ENCODE measurements at regions not wholly inside any gene's neighbourhood (a gene's known extent, or its start where the extent isn't known, plus 50 kb on each side); places are given as distances from the start of the nearest gene placed in this dataset.

DNA sequence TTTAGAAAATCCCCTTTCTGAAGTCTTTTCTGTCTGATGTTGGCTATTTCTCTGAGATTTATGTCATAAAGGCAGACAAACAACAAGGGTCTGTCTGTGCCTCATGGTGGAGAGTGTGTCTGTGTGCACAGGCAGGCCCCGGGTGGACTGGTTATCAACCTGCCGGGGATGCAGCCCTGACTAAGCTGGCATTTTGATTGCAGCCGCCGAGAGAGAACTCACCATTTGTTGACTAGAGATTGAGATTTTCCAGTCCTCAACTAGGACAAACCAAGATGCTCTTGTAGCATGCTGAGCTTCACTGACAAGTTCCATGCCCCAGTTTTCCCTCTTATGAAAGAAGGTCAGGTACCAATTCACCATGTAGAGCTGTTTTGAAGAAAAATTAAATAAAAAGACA, 363.6 kb upstream of the CNR1 start:
- POLR2A ChIA-PET (ENCODE audit: unreplicated experiment): no interaction called here
- Histone ChIP-seq H3F3A (ENCODE audit: insufficient read depth, low read depth) (no peaks in the 10 kb centered on the region), H3K27me3 (ENCODE audit: insufficient read depth, low read depth) (peaks cover 22% of the 10 kb centered on the region), H3K9me2 (ENCODE audit: insufficient read depth) (no peaks in the 10 kb centered on the region), H4K20me1 (ENCODE audit: insufficient read depth) (no peaks in the 10 kb centered on the region), H3K4me3 (no peak overlapping the region), H2AFZ (no peak overlapping the region), H3K4me1 (replicated peaks; ENCODE audit: insufficient read depth) (no peaks in the 10 kb centered on the region), H3K4me2 (no peak overlapping the region), H3K9me3 (ENCODE audit: insufficient read depth, low read depth) (no peaks in the 10 kb centered on the region), H3K27ac (no peak overlapping the region), H3K79me2 (ENCODE audit: low read depth) (no peaks in the 10 kb centered on the region), H3K36me3 (ENCODE audit: low read depth) (no peaks in the 10 kb centered on the region)
- no TSS peak for BruUV-seq (replicated peaks)
- no peak for DNase-seq
- CTCF ChIA-PET: no interaction called here
- intact Hi-C loops (cut with micrococcal nuclease; ENCODE audit: unreplicated experiment): no loop called here
- TF ChIP-seq, protein P1, sequence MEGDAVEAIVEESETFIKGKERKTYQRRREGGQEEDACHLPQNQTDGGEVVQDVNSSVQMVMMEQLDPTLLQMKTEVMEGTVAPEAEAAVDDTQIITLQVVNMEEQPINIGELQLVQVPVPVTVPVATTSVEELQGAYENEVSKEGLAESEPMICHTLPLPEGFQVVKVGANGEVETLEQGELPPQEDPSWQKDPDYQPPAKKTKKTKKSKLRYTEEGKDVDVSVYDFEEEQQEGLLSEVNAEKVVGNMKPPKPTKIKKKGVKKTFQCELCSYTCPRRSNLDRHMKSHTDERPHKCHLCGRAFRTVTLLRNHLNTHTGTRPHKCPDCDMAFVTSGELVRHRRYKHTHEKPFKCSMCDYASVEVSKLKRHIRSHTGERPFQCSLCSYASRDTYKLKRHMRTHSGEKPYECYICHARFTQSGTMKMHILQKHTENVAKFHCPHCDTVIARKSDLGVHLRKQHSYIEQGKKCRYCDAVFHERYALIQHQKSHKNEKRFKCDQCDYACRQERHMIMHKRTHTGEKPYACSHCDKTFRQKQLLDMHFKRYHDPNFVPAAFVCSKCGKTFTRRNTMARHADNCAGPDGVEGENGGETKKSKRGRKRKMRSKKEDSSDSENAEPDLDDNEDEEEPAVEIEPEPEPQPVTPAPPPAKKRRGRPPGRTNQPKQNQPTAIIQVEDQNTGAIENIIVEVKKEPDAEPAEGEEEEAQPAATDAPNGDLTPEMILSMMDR (conservative IDR thresholded peaks at IDR 0.05): no peak
- no peak for TF ChIP-seq EZH2 (IDR thresholded peaks at IDR 0.05; ENCODE audit: low read depth)

DNA sequence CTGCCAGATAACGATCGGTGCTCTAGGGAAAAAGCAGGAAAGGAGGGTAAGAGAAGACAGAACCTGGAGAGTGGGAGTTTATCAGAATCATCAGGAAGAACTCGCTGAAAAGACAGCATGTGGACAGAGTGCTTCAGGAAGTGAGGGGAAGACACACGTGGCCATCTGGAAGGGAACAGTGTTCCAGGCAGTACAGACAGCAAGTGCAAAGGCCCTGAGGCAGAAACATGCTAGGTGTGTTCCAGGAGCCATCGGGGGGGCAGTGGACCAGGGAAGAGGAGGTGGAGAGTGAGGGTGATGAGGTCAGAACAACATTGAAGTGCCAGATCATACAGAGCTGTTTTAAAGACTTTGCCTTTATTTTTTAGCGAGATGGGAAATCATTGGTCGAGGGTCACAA, 354.3 kb upstream of the CNR1 start:
- no peak for TF ChIP-seq EZH2 (IDR thresholded peaks at IDR 0.05; ENCODE audit: low read depth)
- TF ChIP-seq, protein P1 (conservative IDR thresholded peaks at IDR 0.05): no peak
- Histone ChIP-seq H3K4me1 (replicated peaks; ENCODE audit: insufficient read depth) (no peaks in the 10 kb centered on the region), H2AFZ (no peak overlapping the region), H4K20me1 (ENCODE audit: insufficient read depth) (no peaks in the 10 kb centered on the region), H3K9me3 (ENCODE audit: insufficient read depth, low read depth) (no peaks in the 10 kb centered on the region), H3K36me3 (ENCODE audit: low read depth) (no peaks in the 10 kb centered on the region), H3K4me2 (no peak overlapping the region), H3K79me2 (ENCODE audit: low read depth) (no peaks in the 10 kb centered on the region), H3K27ac (no peak overlapping the region), H3F3A (ENCODE audit: insufficient read depth, low read depth) (no peaks in the 10 kb centered on the region), H3K4me3 (no peak overlapping the region), H3K9me2 (ENCODE audit: insufficient read depth) (no peaks in the 10 kb centered on the region), H3K27me3 (ENCODE audit: insufficient read depth, low read depth) (no peaks in the 10 kb centered on the region)
- intact Hi-C loops (cut with micrococcal nuclease; ENCODE audit: unreplicated experiment): no loop called here
- ChIA-PET POLR2A (ENCODE audit: unreplicated experiment) (no interaction called here), CTCF (no interaction called here)
- no peak for DNase-seq
- no TSS peak for BruUV-seq (replicated peaks)

DNA sequence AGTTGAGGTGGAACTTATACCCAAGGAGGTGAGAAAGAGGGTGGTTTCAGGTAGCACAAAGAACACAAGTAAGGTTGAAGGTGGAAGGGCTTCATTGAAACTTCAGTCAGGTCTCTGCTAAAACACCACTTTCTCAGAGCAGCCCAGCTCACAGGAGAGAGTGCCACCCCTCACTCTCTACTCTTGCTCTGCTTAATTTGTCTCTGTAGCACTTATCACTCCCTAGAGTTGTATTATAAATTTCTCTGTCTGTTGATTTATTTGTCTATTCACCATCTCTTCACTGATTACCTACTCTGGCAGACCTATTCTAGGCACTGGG, 353.8 kb upstream of the CNR1 start:
- no peak overlapping the region for H3K4me3 ChIP-seq
- no peak for TF ChIP-seq EZH2 (IDR thresholded peaks at IDR 0.05; ENCODE audit: low read depth)
- TF ChIP-seq, protein P1 (conservative IDR thresholded peaks at IDR 0.05): no peak
- no peaks in the 10 kb centered on the region for H3K36me3 ChIP-seq (ENCODE audit: low read depth)
- BruUV-seq (replicated peaks): no TSS peak
- no peaks in the 10 kb centered on the region for H3F3A ChIP-seq (ENCODE audit: insufficient read depth, low read depth)
- no peak overlapping the region for H3K4me2 ChIP-seq
- H3K27ac ChIP-seq: no peak overlapping the region
- DNase-seq: no peak
- no peaks in the 10 kb centered on the region for H3K9me3 ChIP-seq (ENCODE audit: insufficient read depth, low read depth)
- no peaks in the 10 kb centered on the region for H4K20me1 ChIP-seq (ENCODE audit: insufficient read depth)
- H3K4me1 ChIP-seq (replicated peaks; ENCODE audit: insufficient read depth): no peaks in the 10 kb centered on the region
- H2AFZ ChIP-seq: no peak overlapping the region
- CTCF ChIA-PET: no interaction called here
- no peaks in the 10 kb centered on the region for H3K9me2 ChIP-seq (ENCODE audit: insufficient read depth)
- H3K79me2 ChIP-seq (ENCODE audit: low read depth): no peaks in the 10 kb centered on the region
- POLR2A ChIA-PET (ENCODE audit: unreplicated experiment): no interaction called here
- H3K27me3 ChIP-seq (ENCODE audit: insufficient read depth, low read depth): no peaks in the 10 kb centered on the region
- intact Hi-C loops (cut with micrococcal nuclease; ENCODE audit: unreplicated experiment): no loop called here
